ENCODE measurements at regions not wholly inside any gene's neighbourhood (a gene's known extent, or its start where the extent isn't known, plus 50 kb on each side); places are given as distances from the start of the nearest gene placed in this dataset.

- Histone ChIP-seq H3K4me1 (replicated peaks in 1 of 4; ENCODE audit: control insufficient read depth in 3 of 4, insufficient read depth in 4 of 4, low read length in 3 of 4) (peaks cover 0 to 5% (median 2%) of the 10 kb centered on the region in 4 experiments; a peak in 3 of 7 replicates), H4K91ac (replicated peaks; ENCODE audit: insufficient read length, low read length) (no peak overlapping the region), H2BK12ac (ENCODE audit: low read depth, low read length) (no peak overlapping the region), H4K20me1 (replicated peaks in 1 of 2; ENCODE audit: control insufficient read depth in 1 of 2, insufficient read depth in 2 of 2, low read length in 2 of 2) (no peaks in the 10 kb centered on the region), H3K79me1 (ENCODE audit: low read depth, low read length) (no peaks in the 10 kb centered on the region), H2BK20ac (ENCODE audit: low read length) (no peak overlapping the region), H3K79me2 (ENCODE audit: control insufficient read depth in 1 of 2, insufficient read depth in 2 of 2, low read length in 2 of 2) (no peaks in the 10 kb centered on the region), H2BK5ac (ENCODE audit: low read depth, low read length) (no peak overlapping the region), H3K23me2 (ENCODE audit: low read depth, low read length) (no peaks in the 10 kb centered on the region), H4K5ac (ENCODE audit: insufficient read length, low read depth, low read length) (no peak overlapping the region), H3K56ac (replicated peaks; ENCODE audit: insufficient read length, low read depth, low read length) (no peak overlapping the region), H3K27me3 (replicated peaks in 1 of 4; ENCODE audit: control insufficient read depth in 3 of 4, extremely low read depth in 1 of 4, insufficient read depth in 3 of 4, low read length in 3 of 4) (peaks cover 0 to 3% (median 0%) of the 10 kb centered on the region in 4 experiments; a peak in 1 of 7 replicates), H3K9me3 (ENCODE audit: insufficient read depth in 2 of 2, low read depth in 1 of 2, low read length in 1 of 2) (no peaks in the 10 kb centered on the region), H3K18ac (ENCODE audit: extremely low read depth, low read length) (no peak overlapping the region), H2BK15ac (ENCODE audit: low read length) (no peak overlapping the region), H3K4me3 (ENCODE audit: extremely low read depth in 1 of 4, insufficient read depth in 2 of 4, low read depth in 3 of 4, low read length in 4 of 4) (no peak overlapping the region), H3K14ac (ENCODE audit: insufficient read length) (no peak overlapping the region), H2AFZ (ENCODE audit: low read length) (no peak overlapping the region), H3K4ac (replicated peaks; ENCODE audit: insufficient read length, low read depth, low read length) (no peak overlapping the region), H3K27ac (ENCODE audit: low read depth, low read length) (no peak overlapping the region), H3K9ac (replicated peaks in 1 of 4; ENCODE audit: extremely low read depth in 1 of 4, low read depth in 3 of 4, low read length in 3 of 4) (no peak overlapping the region), H4K8ac (ENCODE audit: extremely low read depth, insufficient read depth, low read length) (no peak overlapping the region), H3K4me2 (ENCODE audit: insufficient read depth in 1 of 2, low read depth in 2 of 2, low read length in 2 of 2) (no peak overlapping the region), H3K36me3 (ENCODE audit: control insufficient read depth in 2 of 4, insufficient read depth in 4 of 4, low read length in 3 of 4) (no peaks in the 10 kb centered on the region), H2BK120ac (replicated peaks; ENCODE audit: low read depth, low read length) (no peak overlapping the region), H2AK5ac (ENCODE audit: low read depth, low read length) (no peak overlapping the region), H3K23ac (ENCODE audit: insufficient read length) (no peak overlapping the region)
- no peak for DNase-seq (ENCODE audit: low read depth in 1 of 2, low spot score in 2 of 2)
- ChIA-PET CTCF (ENCODE audit: partially characterized antibody) (interaction anchor here (0.8 to 18.4 kb wide), 5 partner anchors 9 to 232 kb away, joined by 3 to 255 read pairs (median 5); no protein-coding TSS in a partner anchor), POLR2A (ENCODE audit: partially characterized antibody) (no interaction called here)
- 86% methylated on average over 5 of the region's 5 CpGs; no CpG with 5 or more reads in 1 of the 2 experiments for WGBS, 2 experiments (ENCODE audit: extremely low coverage in 1 of 2, insufficient coverage in 1 of 2, insufficient read length in 1 of 2, insufficient replicate concordance in 2 of 2, low coverage in 1 of 2, low lambda C conversion rate in 2 of 2, missing lambda C conversion rate in 1 of 2)
- no peak for FAIRE-seq
- TF ChIP-seq SIN3A (conservative IDR thresholded peaks at IDR 0.05 in 1 of 2, IDR thresholded peaks at IDR 0.05 in 1 of 2; ENCODE audit: low read depth in 1 of 2, low read length in 2 of 2), result no peak
- no peak for TF ChIP-seq RBBP5 (IDR thresholded peaks at IDR 0.05; ENCODE audit: borderline replicate concordance, low read depth, low read length)
- TF ChIP-seq SAP30 (IDR thresholded peaks at IDR 0.05; ENCODE audit: insufficient read depth, insufficient replicate concordance, low read length), result no peak
- no peak for TF ChIP-seq SP1 (IDR thresholded peaks at IDR 0.05; ENCODE audit: low read depth, low read length)
- TF ChIP-seq SIX5 (IDR thresholded peaks at IDR 0.05; ENCODE audit: low read depth, low read length), result no peak
- no peak for TF ChIP-seq SP2 (IDR thresholded peaks at IDR 0.05; ENCODE audit: low read length)
- no peak for TF ChIP-seq RXRA (IDR thresholded peaks at IDR 0.05; ENCODE audit: insufficient read depth, low read depth, low read length)
- no peak for TF ChIP-seq ZNF274 (IDR thresholded peaks at IDR 0.05; ENCODE audit: borderline replicate concordance, extremely low read depth, low read length)
- no peak for TF ChIP-seq E2F6 (IDR thresholded peaks at IDR 0.05)
- no peak for TF ChIP-seq NRF1 (IDR thresholded peaks at IDR 0.05; ENCODE audit: low read depth, low read length)
- no peak for TF ChIP-seq CBX5 (IDR thresholded peaks at IDR 0.05; ENCODE audit: low read depth, low read length)
- TF ChIP-seq SP4 (IDR thresholded peaks at IDR 0.05; ENCODE audit: low read length), result no peak
- TF ChIP-seq CTBP2 (IDR thresholded peaks at IDR 0.05; ENCODE audit: borderline replicate concordance, insufficient read depth, insufficient read length, low read length), result no peak
- TF ChIP-seq KDM4A (IDR thresholded peaks at IDR 0.05; ENCODE audit: low read depth, low read length, severe bottlenecking), result no peak
Measured at GRCh38 chr15:66897971-66898370, 167.4 kb upstream of the SMAD3 start.
